CD4-positive, alpha-beta T cell treated with Interferon gamma for 1 hour (primary cell): ENCODE measurements at regions not wholly inside any gene's neighbourhood (a gene's known extent, or its start where the extent isn't known, plus 50 kb on each side); places are given as distances from the start of the nearest gene placed in this dataset.

Experiments used
- DNase-seq: peaks from one replicate; pipeline ENCODE4 v3.0.0-alpha.2; 2020

DNA sequence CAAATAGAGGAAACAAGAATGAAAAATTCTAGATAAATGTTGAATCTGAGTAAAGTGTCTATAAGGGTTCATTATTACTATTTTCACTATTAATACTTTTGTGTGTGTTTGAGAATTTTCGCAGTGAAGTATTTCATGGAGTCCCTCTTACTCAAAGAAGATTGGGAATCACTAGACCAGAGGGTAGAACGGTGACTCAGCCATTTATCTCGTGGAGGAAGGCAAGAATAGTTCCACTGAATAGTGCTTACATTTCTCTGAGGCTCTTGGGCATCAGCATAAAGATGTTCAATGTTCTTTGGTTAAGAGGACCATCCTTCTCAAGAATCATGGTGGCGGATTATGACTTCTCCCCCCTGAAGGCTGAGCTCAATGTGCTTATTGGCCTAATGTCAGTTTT is 376.7 kb upstream of the ARID1B start:
- DNase-seq = no peak

DNA sequence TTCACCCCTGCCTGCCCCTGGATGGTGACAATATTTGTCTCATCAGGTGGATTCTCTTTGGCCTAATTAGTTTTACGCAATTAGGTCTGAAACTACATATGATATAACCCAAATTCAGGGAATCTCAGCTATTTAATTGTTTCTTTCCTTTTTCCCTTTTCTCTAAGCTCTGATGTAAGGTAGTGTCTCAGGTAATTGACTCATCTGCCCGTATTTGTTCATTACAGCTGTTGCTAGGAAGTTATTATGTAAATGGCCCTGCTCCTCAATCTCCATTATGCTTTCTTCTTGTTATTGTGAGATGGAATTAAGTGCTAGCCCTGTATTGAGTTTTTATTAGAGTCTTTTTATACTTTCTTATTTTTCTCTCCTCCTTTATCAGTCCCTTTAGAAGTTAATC is 378.2 kb upstream of the ARID1B start:
- DNase-seq = no peak

DNA sequence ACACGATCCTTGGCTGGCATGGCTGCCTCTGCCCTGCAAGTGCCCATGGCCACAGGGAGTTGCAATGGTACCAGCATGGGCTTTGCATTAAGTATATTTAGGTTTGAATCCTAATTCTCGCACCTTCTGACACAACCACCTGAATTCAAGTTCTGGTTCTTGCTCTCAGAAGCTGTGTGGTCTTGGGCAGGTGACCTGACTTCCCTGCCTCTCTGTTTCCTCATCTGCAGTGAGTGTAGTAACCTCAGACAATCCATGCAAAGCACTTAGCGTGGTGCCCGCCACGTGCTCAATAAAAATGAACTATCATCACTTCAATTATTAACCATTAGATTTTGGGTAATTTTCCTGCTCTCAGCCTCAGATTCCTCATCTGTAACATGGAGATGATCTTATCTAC is 378.8 kb upstream of the ARID1B start:
- no peak for DNase-seq

- DNase-seq = no peak
These were observed 380.3 kb upstream of the ARID1B start for GRCh38 chr6:156396791-156397418.

DNA sequence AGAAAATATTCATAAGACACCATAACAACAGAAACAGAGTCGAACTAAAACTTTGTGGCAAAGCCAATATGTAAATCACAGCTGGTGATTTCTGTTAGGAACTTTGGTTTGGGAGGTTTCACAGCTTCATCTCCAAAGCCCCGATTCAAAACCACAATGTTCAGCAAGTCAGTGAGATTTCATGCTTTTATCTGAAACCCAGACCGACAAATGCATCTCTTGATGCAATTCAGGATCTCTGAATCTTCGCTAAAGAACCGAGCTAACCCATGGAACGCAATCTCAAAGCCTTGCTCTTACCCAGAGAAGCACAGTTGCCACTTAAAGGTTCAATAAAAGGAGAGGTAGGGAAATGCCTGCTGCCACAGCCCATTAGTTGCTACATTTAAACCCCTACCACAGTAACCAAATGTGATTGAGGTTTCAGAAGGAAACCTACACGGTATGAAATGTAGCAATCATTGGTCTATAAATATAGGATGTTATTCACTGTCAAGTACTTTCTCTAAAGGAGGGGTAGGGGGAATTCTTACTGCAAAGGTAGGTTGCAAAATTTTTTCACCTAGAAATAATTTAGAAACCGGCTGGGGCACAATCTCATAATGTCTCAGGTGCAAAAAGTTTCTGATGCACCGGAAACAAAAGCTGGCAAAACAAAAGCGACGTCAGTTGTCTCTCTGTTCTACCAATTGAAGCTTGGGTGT is 381.0 kb upstream of the ARID1B start:
- DNase-seq = no peak

DNA sequence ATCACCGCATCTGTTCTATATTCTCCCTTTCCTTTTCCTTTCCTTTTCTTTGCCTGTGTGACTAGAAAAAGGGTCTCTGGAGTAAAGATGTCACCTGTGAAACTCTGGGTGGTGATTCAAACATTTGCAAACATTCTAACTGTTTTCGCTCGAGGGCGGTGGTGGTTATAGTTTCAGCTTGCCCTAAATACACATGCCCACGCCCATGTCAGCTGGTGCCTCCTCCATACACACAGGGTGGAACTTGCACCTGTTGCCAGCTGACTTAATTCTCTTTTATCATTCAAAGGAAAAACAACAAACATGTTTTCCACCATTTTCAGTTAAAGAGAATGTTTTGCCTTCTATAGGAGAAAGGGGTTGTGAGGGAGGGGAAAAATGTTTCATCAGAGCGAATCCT is 381.9 kb upstream of the ARID1B start:
- peak; percentile 46 for DNase-seq

- no peak for DNase-seq
These were observed 384.5 kb upstream of the ARID1B start for GRCh38 chr6:156392648-156393047.

- no peak for DNase-seq
These were observed 385.2 kb upstream of the ARID1B start for GRCh38 chr6:156391977-156392376.

- no peak for DNase-seq
These were observed 386.0 kb upstream of the ARID1B start for GRCh38 chr6:156391061-156391672.

DNA sequence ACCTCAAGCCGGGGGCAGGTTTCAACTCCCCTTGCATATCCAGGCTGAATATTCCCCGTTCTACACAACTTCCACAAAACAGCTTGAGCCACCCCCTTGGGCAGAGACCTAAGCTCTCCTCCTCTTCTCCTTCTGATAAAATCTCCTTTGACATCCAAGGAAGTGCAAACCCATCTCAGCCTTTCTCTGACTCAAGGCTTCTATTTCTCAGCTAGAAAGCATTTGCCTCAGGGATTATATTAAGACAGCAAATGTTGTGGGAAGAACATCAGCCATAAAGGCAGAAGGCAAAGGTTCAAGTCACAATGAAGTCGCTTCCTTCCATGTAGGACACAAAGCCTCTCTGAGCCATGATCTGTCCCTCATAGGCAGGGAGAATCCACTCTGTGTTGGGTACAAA is 386.6 kb upstream of the ARID1B start:
- no peak for DNase-seq

- DNase-seq = no peak
These were observed 387.9 kb upstream of the ARID1B start for GRCh38 chr6:156389296-156389695.

DNA sequence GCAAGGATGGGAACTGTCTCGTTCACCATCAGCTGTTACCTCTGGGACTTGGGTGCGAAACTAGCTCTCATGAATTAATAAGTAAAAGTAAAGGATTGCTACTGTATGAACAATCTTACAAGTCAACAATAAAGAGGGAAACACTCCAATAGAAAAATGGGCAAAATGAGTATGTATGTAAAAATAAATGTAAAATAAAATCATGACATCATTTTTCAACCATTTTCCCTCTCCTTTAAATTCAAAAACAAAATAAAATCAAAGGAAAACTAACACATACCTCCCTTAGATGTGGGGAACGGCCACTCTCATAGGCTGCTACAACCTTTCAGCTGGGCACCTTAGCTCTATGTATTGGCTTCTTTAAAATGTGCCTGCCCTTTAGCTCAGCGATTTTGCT is 389.7 kb upstream of the ARID1B start:
- DNase-seq = no peak

GRCh38 chr6:156383059-156383458 is 394.1 kb upstream of the ARID1B start:
- DNase-seq = no peak

GRCh38 chr6:156379392-156380289 is 397.5 kb upstream of the ARID1B start:
- no peak for DNase-seq

DNA sequence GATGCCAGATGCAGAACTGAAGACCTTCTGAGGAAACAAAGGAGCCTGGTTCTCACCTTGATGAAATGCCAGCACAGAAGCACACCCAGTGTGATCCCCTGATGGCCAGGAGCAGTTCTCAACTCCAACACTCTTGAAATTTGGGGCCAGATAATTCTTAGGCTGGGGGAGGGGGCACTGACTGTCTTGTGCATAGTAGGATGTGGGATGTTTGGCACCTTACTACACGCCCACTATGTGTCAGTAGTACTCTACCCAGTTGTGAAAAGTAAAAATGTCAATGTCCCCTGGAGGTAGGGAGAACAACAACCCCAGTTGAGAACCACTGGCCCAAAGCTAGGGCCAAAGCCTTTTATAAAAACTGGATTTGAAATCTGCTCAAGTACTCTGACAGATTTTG is 398.3 kb upstream of the ARID1B start:
- no peak for DNase-seq

DNA sequence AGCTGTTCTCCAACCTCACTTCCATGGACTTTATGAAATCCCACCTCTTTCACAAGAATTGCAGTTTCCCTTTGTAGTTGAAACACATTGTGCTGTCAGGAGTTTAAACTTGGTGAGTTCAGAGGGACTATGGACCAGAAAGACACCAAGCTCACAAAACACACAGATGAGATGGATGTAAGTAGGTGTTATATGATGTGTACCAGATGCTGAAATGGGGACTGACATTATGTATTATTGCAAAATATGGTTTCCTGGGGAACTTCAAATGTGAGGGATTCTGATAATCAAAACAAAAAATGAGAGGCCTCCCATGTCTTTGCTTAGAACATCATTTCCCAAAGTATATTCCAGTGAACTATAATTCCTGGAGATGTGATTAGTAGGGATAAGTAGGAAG is 401.1 kb upstream of the ARID1B start:
- no peak for DNase-seq

DNA sequence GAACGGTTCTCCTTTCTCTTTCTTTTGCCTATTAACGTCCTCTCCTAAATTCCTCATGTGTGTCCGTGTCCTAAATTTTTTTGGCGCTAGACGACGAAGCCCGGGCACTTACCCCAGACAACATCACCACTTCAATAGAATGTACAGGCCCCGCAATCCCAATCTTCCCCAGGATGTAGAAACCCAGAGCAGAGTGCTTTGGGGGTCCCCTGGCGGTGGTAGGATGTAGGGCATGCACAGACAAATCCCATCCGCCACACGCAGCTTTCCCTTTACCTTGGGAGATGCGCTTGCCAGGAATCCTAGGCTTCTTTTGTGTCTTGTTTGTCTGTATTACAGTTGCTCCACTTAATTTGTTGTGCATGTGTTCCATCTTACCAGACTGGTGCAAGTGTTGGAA is 417.3 kb upstream of the ARID1B start:
- no peak for DNase-seq

- DNase-seq = no peak
These were observed 424.3 kb upstream of the ARID1B start for GRCh38 chr6:156352861-156353260.

GRCh38 chr6:156351346-156351966 is 425.7 kb upstream of the ARID1B start:
- DNase-seq = no peak

- DNase-seq = no peak
These were observed 426.8 kb upstream of the ARID1B start for GRCh38 chr6:156350337-156350736.

DNA sequence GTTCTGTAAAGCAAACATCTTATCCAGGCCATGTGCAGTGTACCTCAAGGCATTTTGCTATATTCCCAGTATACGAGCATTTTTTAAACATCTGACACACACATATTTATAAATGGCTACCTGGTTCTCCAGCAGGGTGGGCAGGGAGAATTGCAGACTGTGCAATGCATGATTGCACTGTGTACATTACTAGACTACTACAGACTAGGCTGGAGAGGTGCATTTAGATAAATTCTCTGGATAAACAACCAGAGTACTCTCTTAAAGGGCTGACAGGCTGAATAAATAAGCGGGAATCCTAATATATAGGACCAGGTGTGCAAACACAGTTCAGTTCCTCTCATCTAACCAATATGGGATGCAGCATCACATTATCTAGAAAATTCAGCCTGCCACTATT is 428.3 kb upstream of the ARID1B start:
- DNase-seq = no peak

DNA sequence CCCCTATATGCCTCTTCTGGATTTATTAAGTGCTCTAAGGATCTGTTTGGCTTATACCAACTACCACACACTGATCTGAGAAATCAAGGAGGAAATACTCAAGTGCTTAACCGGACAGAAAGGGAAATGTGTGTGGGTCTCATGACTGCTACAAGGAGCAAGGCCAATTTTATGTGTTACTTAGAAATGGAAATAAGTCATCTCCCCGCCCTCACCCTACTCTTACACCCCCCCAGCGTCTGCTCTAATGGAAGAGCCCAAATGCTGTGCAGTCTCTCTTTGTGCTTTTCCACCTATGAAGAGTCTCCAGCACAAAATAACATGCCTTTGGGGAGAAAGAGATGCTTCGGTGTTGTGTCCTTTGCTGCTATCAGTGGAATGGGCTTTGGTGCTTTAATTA is 428.8 kb upstream of the ARID1B start:
- DNase-seq = no peak

GRCh38 chr6:156347656-156348055 is 429.5 kb upstream of the ARID1B start:
- no peak for DNase-seq
